ENCODE measurements at regions not wholly inside any gene's neighbourhood (a gene's known extent, or its start where the extent isn't known, plus 50 kb on each side); places are given as distances from the start of the nearest gene placed in this dataset.

- no peak overlapping the region for H3K4me3 Mint-ChIP-seq
- no peaks in the 10 kb centered on the region for H3K4me1 ChIP-seq (ENCODE audit: insufficient read depth)
- no peaks in the 10 kb centered on the region for H3K79me2 ChIP-seq (replicated peaks; ENCODE audit: insufficient read depth)
- no peaks in the 10 kb centered on the region for H3K36me3 Mint-ChIP-seq (ENCODE audit: low read depth)
- no peaks in the 10 kb centered on the region for H3K4me1 Mint-ChIP-seq
- no peaks in the 10 kb centered on the region for H3F3A ChIP-seq (replicated peaks; ENCODE audit: low read depth)
- no peak overlapping the region for H3K4me2 ChIP-seq
- H4K20me1 ChIP-seq (replicated peaks; ENCODE audit: insufficient read depth) = no peaks in the 10 kb centered on the region
- no peaks in the 10 kb centered on the region for H3K9me3 Mint-ChIP-seq
- no peak for ATAC-seq
- H3K27me3 ChIP-seq (ENCODE audit: insufficient read depth) = no peaks in the 10 kb centered on the region
- no peaks in the 10 kb centered on the region for H3K36me3 ChIP-seq (ENCODE audit: insufficient read depth)
- no peaks in the 10 kb centered on the region for H3K27me3 Mint-ChIP-seq (ENCODE audit: insufficient read depth, low read depth, poor library complexity)
- H2AFZ ChIP-seq = no peak overlapping the region; the same call in 1 of the 2 replicates
- no peaks in the 10 kb centered on the region for H3K9me2 ChIP-seq (ENCODE audit: insufficient read depth)
- H3K27ac Mint-ChIP-seq = no peak overlapping the region
- no peak overlapping the region for H3K27ac ChIP-seq (ENCODE audit: low read depth)
- no peak for DNase-seq (ENCODE audit: low spot score)
- TF ChIP-seq NANOG (IDR thresholded peaks at IDR 0.05; ENCODE audit: borderline replicate concordance) (no peak), CREB1 (CRISPR knock-in tag; IDR thresholded peaks at IDR 0.05; ENCODE audit: low read depth) (no peak), REST (IDR thresholded peaks at IDR 0.05; ENCODE audit: unreplicated experiment) (no peak), ZNF114 (CRISPR knock-in tag; IDR thresholded peaks at IDR 0.05) (no peak), ZNF331 (CRISPR knock-in tag; IDR thresholded peaks at IDR 0.05; ENCODE audit: low read depth) (no peak), ETS1 (IDR thresholded peaks at IDR 0.05) (no peak), JUNB (IDR thresholded peaks at IDR 0.05; ENCODE audit: unreplicated experiment) (no peak), STAT1 (IDR thresholded peaks at IDR 0.05; ENCODE audit: unreplicated experiment) (no peak), CTCF (conservative IDR thresholded peaks at IDR 0.05; ENCODE audit: low read depth in 2 of 2) (no peak), ZNF462 (CRISPR knock-in tag; IDR thresholded peaks at IDR 0.05) (no peak), POLR2AphosphoS5 (IDR thresholded peaks at IDR 0.05; ENCODE audit: low read depth) (no peak), EZH2 (IDR thresholded peaks at IDR 0.05; ENCODE audit: low read depth, unreplicated experiment) (no peak), EZH2phosphoT487 (IDR thresholded peaks at IDR 0.05; ENCODE audit: unreplicated experiment) (no peak)
- no peak overlapping the region for H3K4me3 ChIP-seq
Measured at GRCh38 chr5:112616812-112617547, 120.7 kb upstream of the APC start.

Data from GM23338 (cell line).